8988T (cell line): ENCODE measurements at regions not wholly inside any gene's neighbourhood (a gene's known extent, or its start where the extent isn't known, plus 50 kb on each side); places are given as distances from the start of the nearest gene placed in this dataset.

Experiments
- DNase-seq: peaks from one replicate; pipeline ENCODE4 v3.0.0; 2011

DNA sequence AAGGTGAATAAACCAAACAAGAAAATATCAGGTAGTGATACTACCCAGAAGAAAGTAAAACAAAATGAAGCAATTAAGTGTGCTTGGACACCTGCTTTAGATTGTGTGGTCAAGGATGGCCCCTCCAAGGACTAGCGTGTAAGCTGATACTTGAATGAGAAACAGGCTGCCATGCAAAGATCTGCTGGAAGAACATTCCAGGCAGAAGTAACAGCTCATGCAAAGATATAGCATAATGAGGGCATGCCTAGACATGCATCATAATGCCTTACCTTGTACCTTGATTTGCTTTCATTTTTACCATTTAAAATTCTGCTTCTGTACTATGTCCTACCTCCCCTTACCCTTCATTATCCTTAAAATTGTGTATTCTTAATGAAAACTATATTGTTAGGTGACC, 74.8 kb upstream of the HDAC9 start:
- no peak for DNase-seq

DNA sequence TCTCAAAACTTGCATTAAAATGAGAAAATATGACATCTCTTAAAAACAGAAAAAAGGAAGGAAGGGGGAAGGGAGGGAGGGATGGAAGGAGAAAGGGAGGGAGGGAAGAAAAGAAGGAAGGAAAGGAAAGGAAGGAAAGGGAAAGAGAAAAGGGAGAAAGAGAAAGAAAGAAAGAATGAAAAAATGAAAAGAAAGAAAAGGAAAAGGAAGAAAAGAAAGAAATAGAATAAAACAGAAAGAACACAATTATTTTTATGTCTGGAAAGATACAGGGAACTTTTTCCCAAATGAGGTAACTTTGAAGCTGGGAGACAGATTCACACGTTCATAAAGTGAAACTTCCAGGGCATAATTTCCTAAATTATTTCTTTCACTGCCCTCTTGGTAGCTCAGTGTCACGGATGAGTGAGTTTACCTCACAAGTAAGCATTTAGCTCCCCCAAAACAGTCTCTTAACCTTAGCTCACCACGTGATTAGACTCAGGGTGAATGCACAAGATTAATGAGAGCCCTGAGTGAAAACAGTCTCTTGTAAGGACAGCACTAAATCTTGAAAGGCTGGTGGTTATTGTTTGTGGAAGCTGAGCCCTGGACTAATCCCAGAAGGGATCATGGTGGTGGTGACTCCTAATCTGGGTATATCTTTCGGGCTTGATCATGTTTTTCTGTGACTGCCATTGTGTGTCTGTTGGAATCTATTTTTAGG, 74.1 kb upstream of the HDAC9 start:
- DNase-seq, result no peak

DNA sequence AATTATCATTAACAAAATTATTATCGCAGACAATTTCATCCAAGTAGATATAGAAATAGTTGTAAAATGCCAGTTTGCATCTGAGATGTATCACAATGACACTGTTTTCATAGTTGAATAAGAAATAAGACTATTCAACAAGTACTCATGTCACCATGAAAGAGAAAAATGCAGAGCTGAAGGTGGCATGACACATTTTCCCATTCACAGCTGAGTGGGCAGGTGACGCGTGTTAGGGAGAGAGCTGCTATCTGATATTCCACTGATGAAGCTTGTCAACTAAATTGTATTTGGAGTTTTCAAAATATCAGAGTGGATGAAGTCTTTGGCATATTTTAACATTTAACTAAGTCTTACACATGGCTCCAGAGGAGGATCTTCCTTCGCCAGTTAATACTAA, 70.3 kb upstream of the HDAC9 start:
- DNase-seq, result no peak

DNA sequence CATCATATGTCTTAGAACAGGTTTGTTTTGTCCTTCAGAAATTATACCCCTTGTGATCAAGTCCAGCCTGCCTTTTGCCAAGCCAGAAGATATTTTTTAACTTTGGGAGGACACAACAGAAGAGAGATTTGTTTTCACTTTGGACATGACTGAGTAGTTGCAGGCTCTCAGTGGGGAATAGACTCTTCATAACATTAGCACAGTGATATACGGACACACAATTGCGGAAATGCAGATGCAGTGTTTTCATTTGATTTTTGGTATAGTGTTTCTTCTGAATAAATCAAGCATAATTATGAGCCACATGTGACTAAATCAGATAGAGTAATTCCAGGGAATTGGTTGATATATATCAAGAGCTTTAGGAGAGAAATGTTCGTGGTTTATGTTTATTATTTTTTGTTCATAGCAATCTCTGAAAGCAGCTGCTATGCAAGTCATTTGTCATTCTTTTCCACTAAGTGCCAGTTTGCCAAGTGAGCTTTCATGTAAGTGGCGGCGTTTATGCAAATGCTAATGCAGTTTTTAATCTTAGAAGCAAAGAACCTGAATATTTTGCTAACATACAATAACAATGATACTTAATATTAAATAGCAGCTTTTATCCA, 69.6 kb upstream of the HDAC9 start:
- no peak for DNase-seq

DNA sequence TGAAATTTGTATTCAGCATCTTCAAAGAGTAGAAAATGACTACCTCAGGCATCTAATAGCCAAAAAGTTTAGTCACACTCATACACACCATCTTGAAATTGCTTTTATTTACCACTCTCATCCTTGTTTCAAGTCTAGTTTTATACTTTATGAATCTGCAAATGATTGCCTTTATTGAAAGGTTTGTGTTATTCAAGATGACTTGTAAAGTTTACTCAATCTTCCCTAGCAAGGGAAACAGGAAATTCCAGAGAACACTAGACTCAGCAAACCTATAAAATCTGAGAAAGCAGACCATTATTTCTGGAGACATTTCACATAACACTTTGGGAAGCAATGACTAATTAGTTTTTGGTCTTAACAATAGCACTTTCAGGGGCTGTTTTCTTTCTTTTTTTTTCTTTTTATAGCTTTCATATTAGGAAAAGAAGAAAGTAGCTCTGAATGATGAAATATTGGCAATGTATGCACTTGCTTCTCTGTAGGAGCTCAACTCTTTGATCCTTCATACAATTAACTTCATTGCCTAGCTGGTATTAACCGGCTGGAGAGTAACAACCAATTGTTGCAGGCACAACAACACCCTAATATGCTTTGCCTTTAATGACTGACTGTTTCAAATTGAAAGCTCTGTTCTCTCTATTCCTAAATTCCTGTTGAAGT, 68.9 kb upstream of the HDAC9 start:
- DNase-seq, result no peak

DNA sequence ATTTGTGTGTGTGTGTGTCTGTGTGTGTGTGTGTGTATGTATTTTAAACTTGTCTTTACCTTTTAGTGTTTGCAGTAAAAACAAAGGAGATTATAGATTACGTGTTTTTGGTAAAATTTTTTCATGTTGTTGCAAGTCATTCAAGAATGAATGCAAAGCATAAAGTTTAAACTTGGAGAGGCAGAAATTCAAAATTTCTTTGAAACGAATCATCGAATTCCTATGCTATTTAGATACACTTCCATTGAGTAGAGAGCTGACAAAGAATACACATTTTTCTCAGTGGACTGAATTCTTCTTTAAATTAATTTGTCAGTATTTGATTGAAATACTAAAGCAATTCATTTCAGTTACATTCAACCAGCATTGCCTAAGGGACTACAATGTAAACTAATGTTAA, 66.0 kb upstream of the HDAC9 start:
- DNase-seq, result no peak

DNA sequence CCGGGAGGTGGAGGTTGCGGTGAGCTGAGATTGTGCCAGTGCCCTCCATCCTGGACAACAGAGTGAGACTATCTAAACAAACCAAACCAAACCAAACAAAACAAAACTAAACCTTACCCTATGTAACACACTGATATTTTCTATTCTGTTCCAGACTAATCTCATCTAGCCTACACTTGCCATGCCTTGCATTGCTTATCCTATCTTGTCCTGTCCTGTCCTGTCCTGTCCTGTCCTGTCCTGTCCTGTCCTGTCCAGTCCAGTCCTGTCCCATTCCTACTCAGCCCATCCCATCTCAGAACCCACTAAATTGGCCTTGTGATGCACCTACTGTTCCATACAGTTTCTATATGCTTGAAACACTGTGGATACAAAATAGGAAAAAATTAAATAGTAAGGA, 64.7 kb upstream of the HDAC9 start:
- DNase-seq, result no peak

DNA sequence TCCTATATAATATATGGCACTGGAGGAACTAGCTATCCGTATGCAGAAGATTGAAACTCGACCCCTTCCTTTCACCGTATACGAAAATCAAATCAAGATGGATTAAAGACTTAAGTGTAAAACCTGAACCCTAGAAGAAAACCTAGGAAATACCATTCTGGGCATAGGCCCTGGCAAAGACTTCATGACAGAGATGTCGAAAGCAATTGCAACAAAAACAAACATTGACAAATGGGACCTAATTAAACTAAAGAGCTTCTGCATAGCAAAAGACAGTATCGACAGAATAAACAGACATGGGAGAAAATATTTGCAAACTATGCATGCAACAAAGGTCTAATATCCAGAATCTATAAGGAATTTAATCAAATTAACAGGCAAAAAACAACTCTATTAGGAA, 61.4 kb upstream of the HDAC9 start:
- DNase-seq, result no peak

DNA sequence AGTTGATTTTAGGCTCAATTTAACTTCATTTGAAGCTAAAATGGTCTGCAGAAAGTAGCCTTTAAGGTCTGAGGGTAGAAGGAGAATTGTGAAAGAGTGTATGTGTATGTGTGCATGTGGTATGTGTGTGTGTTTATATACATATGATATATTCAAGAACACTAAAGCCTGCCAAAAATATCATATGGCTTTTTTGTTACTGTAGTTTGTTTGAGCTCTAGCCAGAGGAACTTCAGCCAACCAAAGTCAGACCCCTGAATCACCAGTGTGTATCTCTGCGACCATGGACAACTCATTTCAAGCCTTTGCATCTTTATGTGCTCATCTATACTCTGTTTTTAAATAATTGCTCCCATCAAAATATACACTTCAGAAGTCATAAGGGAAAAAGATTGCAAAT, 58.4 kb upstream of the HDAC9 start:
- no peak for DNase-seq

DNA sequence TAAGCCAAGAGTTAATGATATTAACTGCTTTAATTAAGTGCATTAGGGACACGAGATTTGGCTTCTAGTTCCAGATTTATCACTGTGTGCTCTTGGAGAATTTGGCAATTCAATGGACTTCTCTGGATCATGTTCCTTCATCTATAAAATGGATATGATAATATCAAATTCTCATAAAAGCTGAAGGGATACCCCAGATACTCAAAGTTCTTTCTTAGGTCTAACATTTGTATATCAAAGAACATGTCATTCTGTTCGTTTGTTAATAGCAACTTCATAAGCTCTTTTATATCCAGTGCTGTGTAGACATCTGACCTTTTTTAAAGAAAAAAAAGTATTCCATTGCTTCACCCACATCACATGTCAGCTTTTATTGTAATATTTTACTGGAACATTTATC, 54.6 kb upstream of the HDAC9 start:
- no peak for DNase-seq

DNA sequence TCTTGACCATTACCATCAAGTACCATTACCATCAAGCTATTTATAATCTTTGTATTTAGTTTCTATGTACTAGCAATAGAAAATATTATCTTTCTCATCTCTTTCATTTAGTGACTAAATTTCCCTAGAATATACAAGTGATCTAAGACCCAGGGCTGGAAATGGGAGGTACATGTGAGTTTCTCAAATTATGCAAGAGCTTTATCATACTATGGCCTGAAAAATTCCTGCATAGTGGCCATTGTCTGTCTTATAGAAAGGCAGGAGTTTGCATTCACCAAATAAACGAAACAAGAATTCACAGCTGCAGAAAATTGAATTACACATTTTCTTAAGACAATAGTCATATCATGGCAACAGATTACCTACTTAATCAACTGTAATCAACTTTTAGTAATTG, 50.7 kb upstream of the HDAC9 start:
- no peak for DNase-seq

DNA sequence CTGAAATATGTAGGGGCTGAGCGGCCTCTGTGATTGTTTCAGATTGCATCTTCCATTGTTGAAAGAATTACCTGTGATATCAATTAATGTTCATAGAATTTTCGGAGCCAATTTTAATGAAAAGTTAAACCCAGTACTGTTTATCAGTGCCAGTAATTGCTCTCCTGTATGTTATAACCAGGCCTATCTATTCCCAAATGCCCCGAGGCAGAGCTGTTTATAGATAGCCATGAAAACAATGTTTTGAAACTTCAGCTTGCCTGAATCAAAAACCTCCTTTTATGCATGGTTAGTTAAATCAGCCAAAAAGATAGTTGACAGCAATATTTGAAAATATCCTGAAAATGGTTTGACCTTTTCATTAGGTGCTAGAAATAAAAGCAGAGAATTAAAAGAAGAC, 50.1 kb upstream of the HDAC9 start:
- DNase-seq, result no peak
